HG02973 (cell line): ENCODE measurements at regions not wholly inside any gene's neighbourhood (a gene's known extent, or its start where the extent isn't known, plus 50 kb on each side); places are given as distances from the start of the nearest gene placed in this dataset.

ENCODE experiments used
- ATAC-seq: cut with Tn5 transposase; IDR thresholded peaks from one replicate; pipeline ENCODE4 v1.9.1; 2021; ENCODE audit warnings: moderate library complexity; ENCODE audit not compliant: unreplicated experiment

DNA sequence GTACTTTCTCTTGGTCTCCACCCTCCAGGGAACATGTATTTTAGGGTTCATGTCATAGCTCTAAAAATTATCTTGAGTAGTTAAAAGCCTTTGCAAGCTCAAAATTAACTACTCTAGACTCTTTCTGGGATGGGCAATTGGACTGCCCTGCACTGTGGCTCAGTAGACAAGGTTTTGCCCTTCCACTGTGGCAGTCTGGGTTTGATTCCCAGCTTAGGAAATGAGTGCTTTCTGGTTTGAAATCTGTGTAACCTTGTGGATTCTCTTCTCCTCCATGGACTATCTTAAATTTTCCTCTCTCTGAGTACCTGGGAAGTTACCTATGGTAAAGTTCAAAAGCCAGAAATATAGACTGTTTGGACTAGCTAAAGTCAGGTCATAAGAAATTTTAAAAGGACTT is 94.6 kb upstream of the UST start:
- no peak for ATAC-seq

DNA sequence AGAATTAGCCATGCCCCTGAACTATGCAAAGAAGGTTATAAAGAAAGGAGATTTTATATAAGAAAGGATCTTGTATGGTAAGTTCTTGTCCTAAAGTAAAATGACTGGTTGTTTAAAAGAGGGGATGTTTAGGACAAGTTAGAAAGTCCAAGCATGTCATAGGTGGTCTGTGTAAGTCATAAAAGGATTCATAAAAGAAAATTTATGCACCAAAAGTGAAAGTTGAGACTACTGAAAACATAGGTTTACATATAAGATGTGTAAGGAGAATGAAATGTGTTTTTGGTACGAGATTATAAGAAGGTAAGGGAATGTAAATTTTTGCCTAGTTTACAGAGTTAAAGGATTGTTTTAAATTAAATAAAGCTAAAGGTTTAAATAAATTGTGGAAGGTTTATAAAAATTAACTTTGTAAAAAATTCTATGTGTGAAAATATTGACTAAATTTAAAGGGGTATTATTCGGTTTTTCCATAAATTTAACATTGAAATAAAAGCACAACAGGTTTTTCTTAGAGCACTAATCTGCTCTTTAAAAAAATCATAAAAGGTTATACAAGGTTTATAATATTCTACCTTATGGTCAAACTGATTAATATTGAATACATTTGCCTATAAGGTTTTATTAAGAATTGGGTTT is 93.6 kb upstream of the UST start:
- ATAC-seq: no peak

DNA sequence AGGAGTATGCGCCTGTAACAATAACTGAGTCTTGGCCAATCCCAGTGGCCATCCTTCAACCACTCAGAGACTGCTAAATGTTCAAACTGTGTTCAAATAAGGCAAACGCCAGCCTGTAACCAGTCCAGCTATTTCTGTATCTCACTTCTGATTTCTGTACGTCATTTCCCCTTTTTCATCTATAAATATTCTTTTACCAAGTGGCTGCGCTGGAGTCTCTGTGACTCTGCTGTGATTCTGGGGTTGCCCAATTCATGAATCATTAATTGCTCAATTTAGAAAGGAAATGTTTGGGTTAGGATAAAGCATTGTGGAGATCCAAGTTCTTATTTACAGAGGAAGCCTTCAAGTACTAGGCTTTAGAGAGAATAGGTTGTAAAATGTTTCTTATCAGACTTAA is 89.8 kb upstream of the UST start:
- ATAC-seq: no peak

DNA sequence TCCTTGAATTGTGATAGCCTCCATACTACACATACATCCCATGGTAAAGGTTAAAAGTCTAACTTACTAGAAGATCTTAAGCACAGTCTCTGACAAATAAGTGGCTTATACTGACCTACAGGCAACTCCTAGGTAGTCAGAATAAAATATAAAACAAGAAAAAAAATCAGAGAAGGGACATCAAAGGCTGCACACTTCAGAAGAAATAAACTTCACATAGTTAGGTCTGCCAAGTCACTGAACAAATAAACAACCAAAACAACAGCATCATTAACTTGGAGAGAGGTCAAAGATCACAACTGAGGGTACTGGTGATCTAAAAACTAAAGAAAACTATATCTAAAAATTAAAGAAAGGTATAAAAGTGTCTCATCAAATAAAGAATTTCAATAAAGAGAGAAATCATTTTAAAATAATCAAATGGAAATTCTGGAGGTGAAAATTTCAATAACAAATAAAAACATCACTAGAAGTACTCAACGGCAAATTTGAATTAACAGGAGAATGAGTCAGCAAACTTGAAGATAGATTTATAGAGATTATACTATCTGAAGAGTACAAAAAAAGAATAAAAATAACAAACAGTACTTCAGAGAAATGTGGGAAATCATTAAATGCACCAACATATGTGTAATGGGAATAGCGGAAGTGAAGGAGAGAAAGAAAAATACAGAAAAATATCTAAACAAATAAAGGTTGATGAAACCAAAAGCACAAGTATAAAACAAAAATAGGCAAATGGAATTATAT is 88.0 kb upstream of the UST start:
- ATAC-seq: no peak

DNA sequence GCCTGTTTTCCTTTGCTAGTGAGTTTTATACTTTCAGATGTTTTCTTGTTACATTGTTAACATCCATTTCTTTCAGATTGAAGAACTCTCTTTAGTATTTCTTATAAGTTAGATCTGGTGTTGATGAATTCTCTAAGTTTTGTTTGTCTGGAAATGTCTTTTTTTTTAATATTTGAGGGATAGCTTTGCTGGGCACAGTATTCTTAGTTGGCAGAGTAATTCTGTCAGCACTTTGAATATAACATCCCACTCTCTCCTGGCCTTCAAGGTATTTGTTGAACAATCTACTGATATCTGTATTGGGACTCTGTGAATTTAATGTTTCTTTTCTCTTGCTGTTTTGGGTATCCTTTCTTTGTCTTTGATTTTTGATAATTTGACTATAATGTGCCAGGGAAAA is 79.4 kb upstream of the UST start:
- no peak for ATAC-seq

DNA sequence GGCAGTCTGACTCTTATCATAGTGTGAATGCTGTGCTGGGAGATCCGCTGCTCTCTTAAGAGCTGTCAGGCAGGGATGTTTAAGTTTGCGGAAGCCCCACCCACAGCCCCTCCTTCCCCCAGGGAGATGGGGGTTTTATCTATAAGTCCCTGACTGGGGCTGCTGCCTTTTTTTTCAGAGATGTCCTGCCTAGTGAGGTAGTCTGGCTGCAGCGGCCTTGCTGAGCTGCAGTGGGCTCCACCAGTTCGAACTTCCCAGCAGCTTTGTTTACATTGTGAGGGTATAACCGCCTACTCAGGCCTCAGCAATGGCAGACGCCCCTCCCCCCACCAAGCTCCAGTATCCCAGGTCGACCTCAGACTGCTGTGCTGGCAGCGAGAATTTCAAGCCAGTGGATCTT is 75.7 kb upstream of the UST start:
- ATAC-seq: no peak

DNA sequence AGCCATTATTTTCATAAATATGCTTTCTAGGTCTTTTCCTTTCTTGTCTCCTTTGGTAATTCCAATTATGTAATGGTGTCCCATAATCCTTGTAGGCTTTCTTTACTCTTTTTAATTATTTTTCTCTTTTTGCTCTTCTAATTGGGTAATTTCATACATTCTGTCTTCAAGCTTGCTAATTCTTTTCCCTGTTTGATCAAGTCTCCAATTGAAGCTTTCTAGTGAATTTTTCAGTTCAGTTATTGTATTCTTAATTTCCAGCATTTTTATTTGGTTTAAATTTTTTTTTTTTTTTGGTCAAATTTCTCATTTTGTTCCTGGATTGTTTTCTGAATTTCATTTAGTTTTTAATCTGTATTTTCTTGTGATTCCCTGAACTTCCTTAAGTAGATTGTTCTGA is 74.9 kb upstream of the UST start:
- no peak for ATAC-seq

DNA sequence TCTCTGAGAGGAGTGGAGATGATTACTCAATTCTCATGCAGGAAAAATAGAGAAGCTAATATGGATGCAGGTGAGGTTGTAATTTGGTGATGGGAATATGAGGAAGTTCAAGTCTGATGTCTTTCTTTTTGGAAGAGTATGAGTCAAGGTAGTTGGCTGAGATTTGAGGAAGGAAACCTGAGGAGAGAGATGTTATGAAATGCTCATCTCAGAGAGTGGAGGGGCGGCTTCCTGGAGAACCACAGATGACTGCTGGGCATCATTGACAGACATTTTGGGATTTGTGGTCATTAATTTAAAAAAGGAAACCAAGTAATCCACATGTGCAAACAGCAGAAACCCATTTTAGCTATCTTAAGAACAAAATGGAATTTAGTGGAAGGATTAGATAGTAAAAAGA is 72.5 kb upstream of the UST start:
- no peak for ATAC-seq

DNA sequence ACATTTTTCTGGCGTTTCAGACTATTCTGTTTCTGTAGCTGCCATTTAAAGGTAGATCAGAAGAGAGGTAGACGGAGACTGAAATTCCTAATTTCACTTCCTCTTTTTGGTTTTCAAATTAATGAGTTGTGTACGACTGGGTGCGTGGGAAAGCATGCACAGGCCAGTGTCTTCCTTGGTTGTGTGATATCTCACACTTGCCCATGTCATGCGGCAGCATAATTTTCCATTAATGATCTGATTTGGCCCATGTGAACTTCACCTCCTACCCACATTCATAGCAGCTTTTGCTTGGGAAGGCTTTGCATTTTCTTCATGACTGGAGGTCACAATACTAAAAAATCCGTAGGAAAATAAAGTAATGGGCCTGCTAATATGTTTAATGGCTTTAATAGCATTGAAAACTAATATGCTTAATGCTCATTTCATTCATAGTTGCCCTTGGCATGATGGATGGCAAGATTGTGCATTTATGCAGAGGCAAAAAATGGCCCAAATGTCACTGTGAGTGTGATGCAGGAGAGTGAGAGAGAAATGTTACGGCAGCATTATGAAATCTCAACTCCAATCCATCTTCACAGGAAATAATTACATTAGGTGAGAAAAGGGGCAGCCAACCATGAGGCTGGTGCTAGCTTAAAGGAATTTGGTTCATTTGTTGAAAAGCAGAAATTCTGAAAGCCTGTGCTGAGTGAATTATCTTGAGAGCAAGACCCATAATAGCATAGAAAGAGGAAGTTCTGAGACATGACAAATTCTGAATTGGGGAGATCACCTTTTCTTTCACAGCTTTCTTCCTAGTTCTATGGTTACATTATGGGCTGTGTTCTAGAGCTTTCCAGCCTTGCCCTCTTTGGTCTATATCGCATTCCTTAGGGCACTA is 69.0 kb upstream of the UST start:
- peak; percentile 85 for ATAC-seq

DNA sequence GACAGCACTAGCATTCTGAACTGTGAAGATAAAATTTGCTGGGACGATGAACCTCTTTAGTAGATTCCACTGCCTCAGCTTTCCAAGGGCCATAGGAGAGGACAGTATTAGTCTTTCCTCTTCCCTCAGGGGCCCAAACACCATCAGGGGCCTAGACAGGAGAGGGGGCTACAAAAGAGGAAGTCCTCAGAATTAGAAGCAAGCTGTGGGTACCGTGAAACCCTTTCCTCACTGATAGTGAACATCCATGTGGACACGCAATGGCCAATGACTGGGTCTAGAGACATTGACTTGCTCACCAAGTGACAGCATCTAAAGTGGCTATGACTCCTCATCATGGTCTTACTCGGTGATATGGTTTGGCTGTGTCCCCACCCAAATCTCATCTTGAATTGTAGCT is 68.1 kb upstream of the UST start:
- no peak for ATAC-seq

DNA sequence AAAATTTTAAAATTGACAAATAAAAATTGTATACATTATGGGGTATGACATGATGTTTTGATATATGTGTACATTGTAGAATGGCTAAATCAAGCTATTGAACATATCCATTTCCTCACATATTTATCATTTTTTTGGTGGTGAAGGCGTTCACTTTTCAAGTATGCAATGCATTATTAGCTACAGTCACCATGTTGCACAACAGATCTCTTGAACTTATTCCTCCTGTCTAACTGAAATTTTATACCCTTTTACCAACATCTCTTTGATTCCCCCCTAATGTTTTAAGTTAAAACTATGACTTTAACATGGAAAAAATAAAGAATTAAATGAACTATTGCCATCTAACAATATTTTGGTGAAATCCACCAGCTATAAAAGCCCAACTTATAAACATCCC is 65.2 kb upstream of the UST start:
- no peak for ATAC-seq

DNA sequence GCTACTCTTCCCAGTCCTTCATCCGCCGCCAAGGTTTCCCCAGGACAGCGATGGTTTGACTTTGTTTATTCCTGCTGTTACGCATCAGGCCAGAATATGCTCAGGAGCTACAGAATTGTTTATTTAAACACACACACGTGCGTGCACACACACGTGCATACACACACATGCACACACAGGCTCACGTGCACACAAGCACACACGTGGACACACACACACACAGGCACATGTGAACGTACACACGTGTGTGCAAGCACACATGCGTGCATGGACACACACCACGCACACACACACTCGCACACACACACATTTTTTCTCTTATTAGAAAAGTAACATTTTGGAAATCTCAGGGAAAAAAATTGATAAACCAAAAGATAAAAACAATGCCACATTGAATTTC is 64.6 kb upstream of the UST start:
- ATAC-seq: no peak

DNA sequence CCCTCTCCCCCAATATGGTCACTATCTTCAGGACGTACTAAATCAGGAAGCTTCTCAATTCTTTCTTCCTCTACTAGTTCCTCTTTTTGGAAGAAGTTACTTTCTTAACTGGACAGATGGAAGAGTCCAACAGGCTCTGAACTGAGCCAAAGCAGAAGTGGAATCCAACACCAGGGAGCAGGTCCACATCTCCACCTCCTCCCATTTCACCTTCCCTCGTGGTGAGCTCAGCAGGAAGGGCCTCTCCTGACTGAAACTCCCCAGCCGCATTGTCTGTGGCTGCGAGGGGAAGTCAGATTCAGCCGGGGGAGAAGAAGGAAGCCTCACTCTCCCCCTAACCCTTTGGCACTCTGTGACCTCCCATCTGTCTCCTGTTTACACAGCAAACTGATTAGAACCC is 63.8 kb upstream of the UST start:
- ATAC-seq: no peak

DNA sequence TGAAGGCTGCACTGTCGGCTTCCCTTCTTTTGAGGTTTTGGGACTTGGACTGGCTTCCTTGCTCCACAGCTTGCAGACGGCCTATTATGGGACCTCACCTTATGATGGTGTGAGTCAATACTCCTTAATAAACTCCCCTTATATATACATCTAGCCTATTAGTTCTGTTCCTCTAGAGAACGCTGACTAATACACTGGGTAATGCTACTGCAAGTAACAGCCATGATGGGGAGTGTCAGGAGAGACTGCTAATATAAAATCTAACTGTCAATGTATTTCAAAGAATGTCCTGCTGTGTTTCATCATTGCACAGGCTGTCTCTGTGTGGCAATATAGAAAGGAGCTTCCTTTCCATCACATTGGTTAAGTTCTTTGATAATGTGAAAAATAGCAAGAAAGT is 57.7 kb upstream of the UST start:
- ATAC-seq: no peak

DNA sequence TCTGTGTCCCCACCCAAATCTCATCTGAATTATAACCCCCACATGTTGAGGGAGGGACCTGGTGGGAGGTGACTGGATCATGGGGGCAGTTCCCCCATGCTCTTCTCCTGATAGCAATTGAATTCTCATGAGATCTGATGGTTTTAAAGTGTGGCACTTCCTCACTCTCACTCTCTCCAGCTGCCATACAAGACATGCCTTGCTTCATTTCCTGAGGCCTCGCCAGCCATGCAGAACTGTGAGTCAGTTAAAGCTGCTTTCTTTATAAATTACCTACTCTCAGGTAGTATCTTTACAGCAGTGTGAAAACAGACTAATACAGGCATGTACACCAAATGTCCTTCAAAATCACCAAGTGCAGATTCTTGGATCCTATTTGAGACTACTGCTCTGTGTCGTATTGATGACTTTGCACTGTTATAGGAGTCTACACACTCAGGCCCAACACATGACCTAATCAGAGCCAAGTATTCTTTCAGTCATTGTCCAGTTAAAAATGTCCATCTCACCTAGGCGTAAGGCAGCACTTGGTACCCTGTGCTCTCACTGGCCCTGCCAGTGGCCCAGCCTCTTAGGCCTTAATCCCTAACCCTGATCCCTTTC is 52.8 kb upstream of the UST start:
- peak; percentile 80 for ATAC-seq
